Right lobe of liver (tissue), 6 donors: ENCODE measurements at regions not wholly inside any gene's neighbourhood (a gene's known extent, or its start where the extent isn't known, plus 50 kb on each side); places are given as distances from the start of the nearest gene placed in this dataset.

Source experiments
- ATAC-seq, 4 donors: fragments of 200-7000 bp; cut with Tn5 transposase; one replicate each; pipeline ENCODE4 v1.9.1; 2020; ENCODE audit warnings: mild to moderate bottlenecking in 4 of 4, moderate library complexity in 4 of 4
- DNase-seq, 3 donors: peaks; one replicate each; pipeline ENCODE4 v3.0.0-alpha.2; 2020
- H3K27ac ChIP-seq, 3 donors: fragments of 200-600 bp; one replicate each; pipeline ENCODE4 v1.8.0; 2022
- H3K27me3 ChIP-seq, 2 donors: fragments of 200-600 bp; one replicate each; pipeline ENCODE4 v1.8.0; 2022
- H3K36me3 ChIP-seq, 4 donors: fragments of 200-600 bp; sonication (generic) in 1 of 4; one replicate each; pipeline versions ENCODE4 v1.5.1 to v1.8.0; 2017 to 2022; ENCODE audit warnings: control low read depth in 1 of 4
- H3K4me1 ChIP-seq, 4 donors: fragments of 200-600 bp; sonication (generic) in 1 of 4; one replicate each; pipeline versions ENCODE4 v1.5.1 to v1.8.0; 2017 to 2022; ENCODE audit warnings: control low read depth in 1 of 4
- H3K4me3 ChIP-seq, 3 donors: fragments of 200-600 bp; one replicate each; pipeline ENCODE4 v1.8.0; 2022
- H3K9me3 ChIP-seq, 4 donors: fragments of 200-600 bp; sonication (generic) in 1 of 4; one replicate each; pipeline versions ENCODE4 v1.5.1 to v1.8.0; 2017 to 2022; ENCODE audit warnings: control low read depth in 1 of 4
- CTCF ChIP-seq, 4 donors: fragments of 200-600 bp in 3 of 4; fragments of 450-650 bp in 1 of 4; IDR thresholded peaks; one replicate each; pipeline versions ENCODE4 v1.5.1 to v1.8.0; 2016 to 2022; ENCODE audit warnings: antibody characterized with exemption in 4 of 4, mild to moderate bottlenecking in 2 of 4
- POLR2A ChIP-seq: fragments of 450-650 bp; IDR thresholded peaks from one replicate; pipeline ENCODE4 v1.6.1; 2017; ENCODE audit warnings: antibody characterized with exemption, mild to moderate bottlenecking
- WGBS: methylation state at CpG from one replicate; pipeline ENCODE4 v1.1.6; 2018; ENCODE audit warnings: low coverage, low lambda C conversion rate; ENCODE audit not compliant: insufficient coverage; ENCODE audit errors: missing lambda C conversion rate; 5-methylcytosine and 5-hydroxymethylcytosine counted together
- intact Hi-C, 2 donors: fragments of 100-400 bp; cut with DNase I; formaldehyde crosslinking; loops; one replicate each; pipeline versions ENCODE4 v1.11.2 to v1.14.1; 2022
- donor health status: DM: no; HTN: yes; CAD: no.
- donor health status: DM: no; HTN: no; CAD: no.
- donor health status: DM: no; HTN: no; CAD: no.
- donor health status: DM: no; HTN: yes; CAD: no.
- donor health status: DM: no; HTN: yes; CAD: no.

DNA sequence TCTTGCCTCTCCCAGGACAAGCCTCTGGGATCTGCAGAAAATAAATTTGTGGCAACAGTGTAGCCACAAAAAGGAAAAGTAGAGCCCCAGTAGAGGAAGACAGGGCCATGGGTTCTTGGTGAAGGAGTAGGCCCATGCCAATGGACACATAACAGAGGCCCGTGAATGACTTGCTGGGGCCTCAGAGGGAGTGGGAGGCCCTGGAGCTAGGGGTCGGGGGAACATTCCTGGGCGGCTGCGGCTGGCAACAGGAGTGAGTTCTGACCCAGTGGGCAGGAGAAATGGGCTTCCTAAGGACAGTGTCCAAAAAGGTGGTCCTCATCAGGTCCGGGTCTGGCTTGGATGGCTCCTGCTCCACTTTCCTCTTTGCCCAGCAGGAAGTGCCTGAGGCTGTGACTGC lies 260.0 kb downstream of the CCSER2 start:
- H3K27ac ChIP-seq = no peak overlapping the region
- TF ChIP-seq POLR2A (no peak), CTCF (IDR thresholded peaks at IDR 0.05) (no peak)
- ATAC-seq = no peak
- no peak for DNase-seq
- H3K9me3 ChIP-seq = no peaks in the 10 kb centered on the region
- intact Hi-C loops = no loop called here
- H3K4me1 ChIP-seq = no peaks in the 10 kb centered on the region
- no peaks in the 10 kb centered on the region for H3K27me3 ChIP-seq
- no peaks in the 10 kb centered on the region for H3K36me3 ChIP-seq
- H3K4me3 ChIP-seq = no peak overlapping the region
- 94% methylated on average over 4 of the region's 5 CpGs for WGBS

GRCh38 chr10:84588971-84589370 lies 260.6 kb downstream of the CCSER2 start:
- intact Hi-C loops = no loop called here
- 40% methylated on average over 1 of the region's 2 CpGs for whole genome bisulfite sequencing
- TF ChIP-seq POLR2A (no peak), CTCF (IDR thresholded peaks at IDR 0.05) (no peak)
- H3K36me3 ChIP-seq = no peaks in the 10 kb centered on the region
- H3K4me1 ChIP-seq = no peaks in the 10 kb centered on the region
- ATAC-seq = no peak
- no peaks in the 10 kb centered on the region for H3K9me3 ChIP-seq
- H3K27me3 ChIP-seq = no peaks in the 10 kb centered on the region
- no peak overlapping the region for H3K27ac ChIP-seq
- H3K4me3 ChIP-seq = no peak overlapping the region
- no peak for DNase-seq

GRCh38 chr10:84589526-84590205 lies 261.3 kb downstream of the CCSER2 start:
- ATAC-seq (no peak), DNase-seq (no peak)
- TF ChIP-seq POLR2A (no peak), CTCF (IDR thresholded peaks at IDR 0.05) (no peak)
- Histone ChIP-seq H3K9me3 (no peaks in the 10 kb centered on the region), H3K4me3 (no peak overlapping the region), H3K36me3 (no peaks in the 10 kb centered on the region), H3K4me1 (no peaks in the 10 kb centered on the region), H3K27me3 (no peaks in the 10 kb centered on the region), H3K27ac (no peak overlapping the region)
- WGBS = 75% methylated on average over 2 of the region's 4 CpGs
- intact Hi-C loops = no loop called here

- Histone ChIP-seq H3K27ac (no peak overlapping the region), H3K27me3 (no peaks in the 10 kb centered on the region), H3K9me3 (no peaks in the 10 kb centered on the region), H3K36me3 (no peaks in the 10 kb centered on the region), H3K4me1 (no peaks in the 10 kb centered on the region), H3K4me3 (no peak overlapping the region)
- WGBS = 72% methylated on average over 13 of the region's 14 CpGs
- intact Hi-C loops = no loop called here
- DNase-seq (no peak), ATAC-seq (no peak)
- TF ChIP-seq CTCF (IDR thresholded peaks at IDR 0.05) (no peak), POLR2A (no peak)
Measured at GRCh38 chr10:84590327-84591193, 262.2 kb downstream of the CCSER2 start.
